ENCODE measurements at regions not wholly inside any gene's neighbourhood (a gene's known extent, or its start where the extent isn't known, plus 50 kb on each side); places are given as distances from the start of the nearest gene placed in this dataset.
A peak's percentile ranks its signal among the peaks of the same experiment; 100 is the strongest.

DNA sequence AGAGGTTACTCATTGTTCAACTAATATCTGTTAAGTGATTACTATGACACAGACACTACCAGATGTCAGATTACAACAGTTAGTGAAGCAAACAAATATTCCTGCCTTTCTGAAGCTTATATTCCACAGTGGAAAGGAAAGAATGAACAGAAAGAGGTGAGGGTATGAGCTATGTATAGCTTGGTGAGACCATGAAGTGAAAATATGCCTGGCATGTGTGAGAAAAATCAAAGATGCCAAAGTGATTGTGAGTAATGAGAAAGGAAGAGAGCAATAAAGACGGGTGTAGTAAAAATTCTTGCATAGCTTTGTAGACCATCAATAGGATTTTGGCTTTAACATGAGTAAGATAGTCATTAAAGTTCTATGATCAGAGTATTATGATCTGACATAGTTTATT, 734.5 kb upstream of the NUDT12 start:
- DNase-seq (ENCODE audit: low read depth, low spot score), result peak; percentile 46

DNA sequence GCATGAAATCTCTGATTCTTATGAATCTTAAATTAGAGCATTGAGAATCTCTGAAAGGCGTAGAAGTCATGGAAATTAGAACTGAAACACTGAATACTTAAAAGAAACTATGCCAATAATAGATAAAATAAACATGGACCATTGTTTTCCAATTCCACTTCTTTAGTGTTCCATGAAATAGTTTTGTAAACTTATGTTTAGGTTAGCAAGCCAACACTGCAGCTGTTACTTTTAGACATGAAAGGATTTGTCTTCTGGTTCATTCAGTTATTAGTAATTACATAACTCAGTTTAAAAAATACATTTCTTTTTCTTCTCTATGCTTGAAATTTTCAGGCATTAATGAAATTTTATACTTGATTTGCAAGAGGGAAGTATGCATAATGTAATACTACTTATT, 733.4 kb upstream of the NUDT12 start:
- ChIA-PET CTCF (no interaction called here), POLR2A (no interaction called here)
- no peak overlapping the region for H3K4me3 ChIP-seq (ENCODE audit: low read depth, low read length)
- no peak for DNase-seq (ENCODE audit: low read depth, low spot score)
- TF ChIP-seq, protein P1, sequence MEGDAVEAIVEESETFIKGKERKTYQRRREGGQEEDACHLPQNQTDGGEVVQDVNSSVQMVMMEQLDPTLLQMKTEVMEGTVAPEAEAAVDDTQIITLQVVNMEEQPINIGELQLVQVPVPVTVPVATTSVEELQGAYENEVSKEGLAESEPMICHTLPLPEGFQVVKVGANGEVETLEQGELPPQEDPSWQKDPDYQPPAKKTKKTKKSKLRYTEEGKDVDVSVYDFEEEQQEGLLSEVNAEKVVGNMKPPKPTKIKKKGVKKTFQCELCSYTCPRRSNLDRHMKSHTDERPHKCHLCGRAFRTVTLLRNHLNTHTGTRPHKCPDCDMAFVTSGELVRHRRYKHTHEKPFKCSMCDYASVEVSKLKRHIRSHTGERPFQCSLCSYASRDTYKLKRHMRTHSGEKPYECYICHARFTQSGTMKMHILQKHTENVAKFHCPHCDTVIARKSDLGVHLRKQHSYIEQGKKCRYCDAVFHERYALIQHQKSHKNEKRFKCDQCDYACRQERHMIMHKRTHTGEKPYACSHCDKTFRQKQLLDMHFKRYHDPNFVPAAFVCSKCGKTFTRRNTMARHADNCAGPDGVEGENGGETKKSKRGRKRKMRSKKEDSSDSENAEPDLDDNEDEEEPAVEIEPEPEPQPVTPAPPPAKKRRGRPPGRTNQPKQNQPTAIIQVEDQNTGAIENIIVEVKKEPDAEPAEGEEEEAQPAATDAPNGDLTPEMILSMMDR (IDR thresholded peaks at IDR 0.05; ENCODE audit: insufficient read depth, low read length, missing control alignments), result no peak

More for the DNA sequence above, 734.5 kb upstream of the NUDT12 start:
- TF ChIP-seq, protein P1 (IDR thresholded peaks at IDR 0.05; ENCODE audit: insufficient read depth, low read length, missing control alignments), result no peak
- CTCF ChIA-PET, result no interaction called here
- POLR2A ChIA-PET, result no interaction called here
- no peak overlapping the region for H3K4me3 ChIP-seq (ENCODE audit: low read depth, low read length)

DNA sequence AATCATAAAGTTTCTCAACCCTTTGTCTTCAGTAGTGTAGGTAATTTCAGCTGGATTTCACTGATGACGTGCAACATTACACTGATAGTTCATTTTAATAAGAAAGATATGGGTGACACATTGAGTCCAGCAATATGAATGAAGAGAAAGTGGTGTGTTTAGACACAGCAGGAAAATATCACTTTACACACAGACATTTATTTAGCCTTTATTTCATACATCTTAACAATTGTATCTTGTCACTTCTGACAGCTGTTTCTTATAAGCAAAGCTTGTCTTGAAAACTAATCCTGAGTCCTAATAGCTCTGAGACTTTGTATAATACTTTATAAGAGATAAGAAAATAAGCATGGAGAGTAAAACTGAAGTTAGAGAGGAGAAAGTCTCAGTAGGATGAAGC, 720.5 kb upstream of the NUDT12 start:
- ChIA-PET POLR2A (no interaction called here), CTCF (no interaction called here)
- TF ChIP-seq, protein P1 (IDR thresholded peaks at IDR 0.05; ENCODE audit: insufficient read depth, low read length, missing control alignments), result no peak
- no peak overlapping the region for H3K4me3 ChIP-seq (ENCODE audit: low read depth, low read length)
- DNase-seq (ENCODE audit: low read depth, low spot score), result no peak

DNA sequence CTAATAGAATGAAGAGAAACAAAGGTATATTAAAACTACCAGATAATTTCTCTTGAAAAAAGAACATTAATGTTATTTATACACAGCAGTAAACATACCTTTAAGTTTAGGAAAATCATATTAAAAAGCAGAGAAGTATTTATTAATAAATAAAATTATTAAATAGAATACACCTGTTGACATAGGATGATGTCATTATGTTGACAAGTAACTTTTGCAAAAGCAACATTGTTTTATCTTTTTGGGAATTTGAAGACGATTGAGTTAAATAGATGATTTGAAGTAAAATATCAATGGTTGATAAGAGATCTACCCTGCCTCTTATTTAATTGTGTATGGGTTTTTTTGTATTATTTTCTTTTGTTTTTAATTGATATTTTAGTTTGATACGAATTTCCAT, 711.1 kb upstream of the NUDT12 start:
- no peak for DNase-seq (ENCODE audit: low read depth, low spot score)
- TF ChIP-seq, protein P1 (IDR thresholded peaks at IDR 0.05; ENCODE audit: insufficient read depth, low read length, missing control alignments), result no peak
- CTCF ChIA-PET, result no interaction called here
- no peak overlapping the region for H3K4me3 ChIP-seq (ENCODE audit: low read depth, low read length)
- POLR2A ChIA-PET, result no interaction called here

DNA sequence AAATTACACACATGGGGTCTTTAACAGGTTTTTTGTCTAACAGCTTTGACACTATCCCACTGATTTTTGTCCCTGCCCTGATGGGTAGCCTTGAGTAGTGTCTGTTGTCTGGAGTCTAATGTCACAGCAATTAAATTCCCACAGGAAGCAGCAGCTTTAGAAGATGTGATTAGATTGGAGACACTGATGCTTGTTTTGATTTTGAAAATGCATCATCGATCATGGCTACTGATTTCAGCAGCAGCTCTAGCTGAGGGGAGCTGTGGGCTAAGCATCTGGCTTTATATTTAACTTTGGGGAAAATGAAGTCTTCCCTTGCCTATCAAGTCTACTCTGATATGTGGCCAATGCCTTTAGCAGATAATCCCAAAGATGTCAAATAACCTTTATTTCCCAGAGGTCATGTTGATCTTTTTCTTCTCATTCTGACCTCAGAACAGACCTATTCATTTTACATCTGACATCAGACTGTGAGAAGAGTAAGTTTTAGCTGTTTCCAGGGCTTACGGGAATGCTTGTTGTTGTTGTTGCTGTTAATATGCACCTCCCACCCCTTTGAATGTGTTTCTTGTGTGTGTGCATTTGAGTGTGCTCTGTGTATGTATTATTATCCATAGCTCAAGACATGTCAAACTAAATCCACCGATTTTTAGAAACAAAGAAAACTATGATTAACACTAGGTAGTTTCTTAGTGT, 704.9 kb upstream of the NUDT12 start:
- TF ChIP-seq, protein P1 (IDR thresholded peaks at IDR 0.05; ENCODE audit: insufficient read depth, low read length, missing control alignments), result no peak

DNA sequence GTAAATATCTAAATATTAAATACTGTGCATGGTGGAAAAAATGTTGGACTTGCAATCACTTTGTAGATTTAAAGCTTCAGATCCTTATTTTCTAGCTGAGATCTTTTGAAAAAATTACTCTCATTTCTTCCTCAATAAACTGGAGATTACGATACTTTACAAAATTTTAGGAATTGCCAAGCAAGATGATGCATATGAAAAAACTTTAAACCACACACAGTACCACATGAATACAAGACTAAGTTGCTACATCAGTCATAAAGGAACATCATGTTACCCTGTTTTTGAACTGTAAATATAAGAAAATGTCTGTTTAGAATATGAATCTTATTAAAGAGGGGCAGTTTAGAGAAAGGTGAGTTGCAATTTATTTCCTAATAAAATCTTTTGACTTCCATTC, 703.6 kb upstream of the NUDT12 start:
- no peak overlapping the region for H3K4me3 ChIP-seq (ENCODE audit: low read depth, low read length)
- no peak for DNase-seq (ENCODE audit: low read depth, low spot score)
- CTCF ChIA-PET, result no interaction called here
- TF ChIP-seq, protein P1 (IDR thresholded peaks at IDR 0.05; ENCODE audit: insufficient read depth, low read length, missing control alignments), result no peak
- POLR2A ChIA-PET, result no interaction called here

More for the DNA sequence above, 704.9 kb upstream of the NUDT12 start:
- no peak for DNase-seq (ENCODE audit: low read depth, low spot score)
- CTCF ChIA-PET, result interaction anchor here (1.1 kb wide), 1 partner anchor 145 kb away, joined by 3 read pairs; no protein-coding TSS in a partner anchor
- no peak overlapping the region for H3K4me3 ChIP-seq (ENCODE audit: low read depth, low read length)
- POLR2A ChIA-PET, result no interaction called here
